ENCODE measurements at regions not wholly inside any gene's neighbourhood (a gene's known extent, or its start where the extent isn't known, plus 50 kb on each side); places are given as distances from the start of the nearest gene placed in this dataset.
"Not testable (repeated sequence)": the region's sequence is repeated elsewhere in the genome, so short reads cannot be mapped to it uniquely, and the experiment has no call there.

DNA sequence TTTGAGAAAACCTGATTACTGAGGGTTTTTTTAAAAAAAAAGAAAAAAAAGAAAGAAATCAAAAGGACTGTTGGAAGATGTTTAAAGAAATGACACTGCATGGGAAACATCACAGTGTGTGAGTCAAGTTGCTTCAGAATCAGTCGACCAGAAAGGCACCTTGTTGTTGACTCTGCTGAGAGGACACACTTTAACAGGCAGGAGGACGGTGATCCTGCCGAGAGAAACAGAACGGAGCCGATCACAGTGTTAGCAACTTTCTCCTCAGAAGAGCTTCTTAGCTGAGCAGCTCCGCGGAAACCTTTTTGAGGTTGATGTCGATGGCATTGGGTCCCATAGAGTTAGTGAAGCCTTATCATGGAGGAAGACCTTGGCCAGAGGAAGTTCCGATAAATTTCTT lies 538.7 kb downstream of the RBFOX1 start:
- H3K9ac ChIP-seq (ENCODE audit: low read length), result no peak overlapping the region
- H3F3A ChIP-seq (ENCODE audit: insufficient read depth, low read length), result no peaks in the 10 kb centered on the region
- DNase-seq, result no peak
- no peaks in the 10 kb centered on the region for H4K20me1 ChIP-seq (ENCODE audit: insufficient read depth, low read length)
- no peak overlapping the region for H3K4me2 ChIP-seq (ENCODE audit: low read depth, low read length)
- no peaks in the 10 kb centered on the region for H3K9me3 ChIP-seq (replicated peaks; ENCODE audit: insufficient read depth, low read length)
- H3K4me3 ChIP-seq (ENCODE audit: low read length), result no peak overlapping the region
- TF ChIP-seq EZH2phosphoT487 (IDR thresholded peaks at IDR 0.05; ENCODE audit: low read length) (no peak), EZH2 (optimal IDR thresholded peaks at IDR 0.05; ENCODE audit: low read depth, low read length) (no peak)
- TF ChIP-seq, protein P1, sequence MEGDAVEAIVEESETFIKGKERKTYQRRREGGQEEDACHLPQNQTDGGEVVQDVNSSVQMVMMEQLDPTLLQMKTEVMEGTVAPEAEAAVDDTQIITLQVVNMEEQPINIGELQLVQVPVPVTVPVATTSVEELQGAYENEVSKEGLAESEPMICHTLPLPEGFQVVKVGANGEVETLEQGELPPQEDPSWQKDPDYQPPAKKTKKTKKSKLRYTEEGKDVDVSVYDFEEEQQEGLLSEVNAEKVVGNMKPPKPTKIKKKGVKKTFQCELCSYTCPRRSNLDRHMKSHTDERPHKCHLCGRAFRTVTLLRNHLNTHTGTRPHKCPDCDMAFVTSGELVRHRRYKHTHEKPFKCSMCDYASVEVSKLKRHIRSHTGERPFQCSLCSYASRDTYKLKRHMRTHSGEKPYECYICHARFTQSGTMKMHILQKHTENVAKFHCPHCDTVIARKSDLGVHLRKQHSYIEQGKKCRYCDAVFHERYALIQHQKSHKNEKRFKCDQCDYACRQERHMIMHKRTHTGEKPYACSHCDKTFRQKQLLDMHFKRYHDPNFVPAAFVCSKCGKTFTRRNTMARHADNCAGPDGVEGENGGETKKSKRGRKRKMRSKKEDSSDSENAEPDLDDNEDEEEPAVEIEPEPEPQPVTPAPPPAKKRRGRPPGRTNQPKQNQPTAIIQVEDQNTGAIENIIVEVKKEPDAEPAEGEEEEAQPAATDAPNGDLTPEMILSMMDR (IDR thresholded peaks at IDR 0.05; ENCODE audit: low read length), result no peak
- H2AFZ ChIP-seq (ENCODE audit: low read length), result no peak overlapping the region
- H3K36me3 ChIP-seq (replicated peaks; ENCODE audit: insufficient read depth, low read length), result no peaks in the 10 kb centered on the region
- H3K27me3 ChIP-seq (replicated peaks; ENCODE audit: insufficient read depth, low read length), result no peaks in the 10 kb centered on the region
- H3K9me2 ChIP-seq (replicated peaks; ENCODE audit: insufficient read depth, low read length), result no peaks in the 10 kb centered on the region
- H3K4me1 ChIP-seq (ENCODE audit: low read length), result no peaks in the 10 kb centered on the region
- H3K27ac ChIP-seq (ENCODE audit: low read length), result no peak overlapping the region
- no peaks in the 10 kb centered on the region for H3K79me2 ChIP-seq (ENCODE audit: low read length)

DNA sequence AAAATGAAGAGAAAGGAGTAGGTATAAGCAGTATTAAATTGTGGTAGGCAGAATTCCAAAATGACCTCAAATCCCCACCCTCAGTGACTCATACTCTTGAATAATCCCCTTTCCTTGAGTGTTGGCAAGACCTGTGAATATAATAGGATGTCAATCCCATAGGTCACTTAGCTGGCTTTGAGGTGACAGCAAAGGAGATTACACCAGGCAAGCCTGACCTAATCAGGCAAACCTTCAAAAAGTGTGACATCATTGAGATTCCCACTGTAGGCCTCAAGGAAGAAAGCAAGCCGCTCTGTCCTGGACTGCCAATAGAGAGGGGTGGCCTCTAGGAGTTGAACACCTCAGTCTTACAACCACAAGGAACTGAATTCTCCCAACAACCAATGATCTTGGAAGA lies 535.2 kb downstream of the RBFOX1 start:
- Histone ChIP-seq H3K36me3 (replicated peaks; ENCODE audit: insufficient read depth, low read length) (no peaks in the 10 kb centered on the region), H3K9me3 (replicated peaks; ENCODE audit: insufficient read depth, low read length) (no peaks in the 10 kb centered on the region), H3F3A (ENCODE audit: insufficient read depth, low read length) (no peaks in the 10 kb centered on the region), H3K4me3 (ENCODE audit: low read length) (no peak overlapping the region), H3K4me2 (ENCODE audit: low read depth, low read length) (no peak overlapping the region), H3K79me2 (ENCODE audit: low read length) (no peaks in the 10 kb centered on the region), H2AFZ (ENCODE audit: low read length) (no peak overlapping the region), H3K27me3 (replicated peaks; ENCODE audit: insufficient read depth, low read length) (no peaks in the 10 kb centered on the region), H3K9me2 (replicated peaks; ENCODE audit: insufficient read depth, low read length) (no peaks in the 10 kb centered on the region), H4K20me1 (ENCODE audit: insufficient read depth, low read length) (no peaks in the 10 kb centered on the region), H3K9ac (ENCODE audit: low read length) (no peak overlapping the region), H3K27ac (ENCODE audit: low read length) (no peak overlapping the region), H3K4me1 (ENCODE audit: low read length) (no peaks in the 10 kb centered on the region)
- TF ChIP-seq, protein P1 (IDR thresholded peaks at IDR 0.05; ENCODE audit: low read length), result no peak
- TF ChIP-seq EZH2phosphoT487 (IDR thresholded peaks at IDR 0.05; ENCODE audit: low read length) (no peak), EZH2 (optimal IDR thresholded peaks at IDR 0.05; ENCODE audit: low read depth, low read length) (no peak)
- no peak for DNase-seq

DNA sequence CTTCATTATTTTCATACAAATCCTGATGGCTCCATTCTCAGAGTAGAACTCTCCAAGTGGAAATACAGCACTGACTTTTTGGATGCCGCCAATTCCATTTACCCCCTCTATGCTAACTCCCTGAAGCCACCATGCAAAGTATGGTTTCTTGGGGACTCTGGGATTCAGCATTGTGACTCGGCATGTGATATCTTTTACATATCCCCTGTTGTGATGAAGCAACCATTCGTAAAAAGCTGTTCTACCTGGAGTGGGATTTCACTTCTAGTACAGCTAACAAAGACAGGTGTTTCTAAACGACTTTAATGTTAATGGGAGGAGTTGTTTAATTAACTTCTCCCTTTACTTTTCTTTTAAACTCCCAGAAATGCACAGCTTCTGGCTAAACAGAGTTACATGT lies 533.5 kb downstream of the RBFOX1 start:
- no peaks in the 10 kb centered on the region for H3K9me3 ChIP-seq (replicated peaks; ENCODE audit: insufficient read depth, low read length)
- no peaks in the 10 kb centered on the region for H4K20me1 ChIP-seq (ENCODE audit: insufficient read depth, low read length)
- DNase-seq, result no peak
- no peaks in the 10 kb centered on the region for H3K36me3 ChIP-seq (replicated peaks; ENCODE audit: insufficient read depth, low read length)
- H2AFZ ChIP-seq (ENCODE audit: low read length), result no peak overlapping the region
- H3F3A ChIP-seq (ENCODE audit: insufficient read depth, low read length), result no peaks in the 10 kb centered on the region
- no peaks in the 10 kb centered on the region for H3K4me1 ChIP-seq (ENCODE audit: low read length)
- TF ChIP-seq EZH2phosphoT487 (IDR thresholded peaks at IDR 0.05; ENCODE audit: low read length) (no peak), EZH2 (optimal IDR thresholded peaks at IDR 0.05; ENCODE audit: low read depth, low read length) (no peak)
- TF ChIP-seq, protein P1 (IDR thresholded peaks at IDR 0.05; ENCODE audit: low read length), result no peak
- no peaks in the 10 kb centered on the region for H3K9me2 ChIP-seq (replicated peaks; ENCODE audit: insufficient read depth, low read length)
- H3K79me2 ChIP-seq (ENCODE audit: low read length), result no peaks in the 10 kb centered on the region
- H3K4me2 ChIP-seq (ENCODE audit: low read depth, low read length), result no peak overlapping the region
- H3K27me3 ChIP-seq (replicated peaks; ENCODE audit: insufficient read depth, low read length), result no peaks in the 10 kb centered on the region
- no peak overlapping the region for H3K4me3 ChIP-seq (ENCODE audit: low read length)
- no peak overlapping the region for H3K27ac ChIP-seq (ENCODE audit: low read length)
- H3K9ac ChIP-seq (ENCODE audit: low read length), result no peak overlapping the region

DNA sequence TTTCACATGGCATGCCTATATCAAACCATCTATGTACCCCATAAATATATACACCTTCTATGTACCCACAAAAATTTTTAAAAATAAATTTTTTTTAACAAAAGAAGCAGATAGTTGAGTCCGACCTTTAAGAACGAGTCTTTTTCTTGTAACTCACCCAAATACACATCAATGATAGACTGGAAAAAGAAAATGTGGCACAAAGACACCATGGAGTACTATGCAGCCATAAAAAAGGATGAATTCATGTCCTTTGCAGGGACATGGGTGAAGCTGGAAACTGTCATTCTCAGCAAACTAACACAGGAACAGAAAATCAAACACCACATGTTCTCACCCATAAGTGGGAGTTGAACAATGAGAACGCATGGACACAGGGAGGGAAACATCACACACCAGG lies 532.7 kb downstream of the RBFOX1 start:
- not testable (repeated sequence) for H3K27me3 ChIP-seq (replicated peaks; ENCODE audit: insufficient read depth, low read length); H3K4me2 ChIP-seq (ENCODE audit: low read depth, low read length); H3K27ac ChIP-seq (ENCODE audit: low read length); H3K4me3 ChIP-seq (ENCODE audit: low read length); H2AFZ ChIP-seq (ENCODE audit: low read length); H3K4me1 ChIP-seq (ENCODE audit: low read length); H4K20me1 ChIP-seq (ENCODE audit: insufficient read depth, low read length); H3F3A ChIP-seq (ENCODE audit: insufficient read depth, low read length); H3K9ac ChIP-seq (ENCODE audit: low read length); H3K36me3 ChIP-seq (replicated peaks; ENCODE audit: insufficient read depth, low read length); DNase-seq; H3K9me3 ChIP-seq (replicated peaks; ENCODE audit: insufficient read depth, low read length); H3K9me2 ChIP-seq (replicated peaks; ENCODE audit: insufficient read depth, low read length); H3K79me2 ChIP-seq (ENCODE audit: low read length)

All from MM.1S (cell line).